ENCODE measurements at regions not wholly inside any gene's neighbourhood (a gene's known extent, or its start where the extent isn't known, plus 50 kb on each side); places are given as distances from the start of the nearest gene placed in this dataset.
"Not testable (repeated sequence)": the region's sequence is repeated elsewhere in the genome, so short reads cannot be mapped to it uniquely, and the experiment has no call there.

- no peak for DNase-seq
Measured at GRCh38 chr13:104571893-104572229, 1505.6 kb upstream of the SLC10A2 start.

DNA sequence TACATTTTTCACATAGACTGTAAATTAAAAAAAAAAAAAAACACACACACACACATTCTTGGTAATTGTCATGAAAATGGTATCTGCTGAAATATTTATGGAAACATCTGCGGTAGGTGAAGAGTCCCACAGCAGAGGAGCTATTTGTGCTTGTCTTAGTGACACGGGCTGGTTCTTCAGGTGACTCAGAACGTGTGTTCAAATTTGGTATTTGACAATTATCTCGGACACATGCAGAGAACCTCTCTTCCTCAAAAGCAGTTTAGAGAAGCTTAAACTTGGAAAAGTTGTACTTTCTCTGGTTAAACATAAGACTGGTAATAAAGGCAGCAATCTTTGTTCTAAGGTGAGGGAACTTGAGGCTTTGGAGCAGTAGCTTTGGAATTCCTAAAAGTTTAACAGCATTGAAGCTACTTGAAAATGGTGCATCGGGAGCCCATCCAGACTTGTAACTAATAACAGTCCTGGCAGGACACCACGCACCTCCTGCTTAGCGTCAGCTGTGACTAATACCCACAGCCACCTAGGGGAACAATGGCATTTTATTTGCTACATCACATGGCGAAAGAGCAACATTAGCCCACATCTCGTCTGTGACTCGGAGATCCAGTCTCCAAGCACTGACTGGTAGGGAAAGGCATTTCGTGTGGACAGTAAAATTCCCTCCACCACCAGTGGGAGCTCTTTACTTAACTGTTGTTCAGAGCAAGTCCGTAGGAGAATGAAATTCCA, 1505.1 kb upstream of the SLC10A2 start:
- DNase-seq, result no peak

DNA sequence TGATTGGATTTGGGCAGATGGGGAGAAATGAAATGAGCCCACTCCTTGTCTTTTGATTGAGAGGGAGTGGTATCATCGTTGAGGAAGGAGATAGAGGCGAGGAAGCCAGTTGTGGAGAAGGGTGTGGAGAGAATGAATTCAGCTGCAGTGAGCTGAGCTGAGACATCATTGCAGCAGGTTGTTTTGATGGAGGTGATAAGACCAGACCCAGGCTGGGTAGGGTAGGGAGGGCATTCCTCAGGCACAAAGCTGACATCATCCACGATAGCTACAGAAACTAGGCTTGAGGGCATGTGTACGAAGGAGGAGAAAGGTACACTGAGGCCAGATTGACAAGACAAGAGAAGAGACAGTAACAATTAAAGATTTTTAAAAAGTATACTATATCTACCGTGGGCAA, 1500.9 kb upstream of the SLC10A2 start:
- no peak for DNase-seq

- no peak for DNase-seq
Measured at GRCh38 chr13:104565888-104566287, 1499.7 kb upstream of the SLC10A2 start.

DNA sequence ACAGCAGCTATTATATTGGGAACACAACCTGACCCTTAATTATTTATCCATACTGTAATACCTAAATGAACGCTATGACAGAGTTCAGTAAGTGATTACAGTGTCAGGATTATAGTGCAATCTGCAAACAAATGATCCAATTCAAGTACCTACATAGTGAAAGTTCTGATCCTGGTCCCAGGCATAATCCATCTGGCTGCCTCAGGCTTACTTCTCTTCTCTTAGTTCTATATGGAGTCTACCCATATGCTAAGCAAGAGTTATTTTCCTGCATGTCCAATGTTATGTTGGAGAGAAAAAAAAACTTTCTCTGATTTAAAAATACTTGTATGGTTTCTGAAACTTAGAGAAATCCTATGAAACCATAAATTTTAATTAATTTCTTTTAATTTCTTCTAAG, 1487.7 kb upstream of the SLC10A2 start:
- DNase-seq, result no peak

DNA sequence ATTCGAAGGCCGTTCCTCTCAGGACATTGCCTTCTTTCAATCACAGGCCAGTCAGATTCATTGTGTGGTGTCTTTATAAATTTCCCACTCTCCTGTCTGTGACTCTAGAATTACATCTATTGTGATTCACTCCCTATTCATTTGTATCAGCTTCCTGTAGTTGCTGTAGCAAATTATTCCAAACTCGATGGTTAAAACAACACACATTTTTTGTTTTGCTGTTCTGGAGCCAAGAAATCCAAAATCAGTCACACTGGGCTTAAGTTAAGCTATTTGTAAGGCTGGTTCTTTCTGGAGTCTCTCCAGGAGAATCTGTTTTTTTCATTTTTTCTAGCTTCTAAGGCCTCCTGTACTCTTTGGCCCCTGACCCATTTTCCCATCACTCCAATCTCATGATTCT, 1487.0 kb upstream of the SLC10A2 start:
- no peak for DNase-seq

GRCh38 chr13:104534847-104535246, 1468.6 kb upstream of the SLC10A2 start:
- no peak for DNase-seq

DNA sequence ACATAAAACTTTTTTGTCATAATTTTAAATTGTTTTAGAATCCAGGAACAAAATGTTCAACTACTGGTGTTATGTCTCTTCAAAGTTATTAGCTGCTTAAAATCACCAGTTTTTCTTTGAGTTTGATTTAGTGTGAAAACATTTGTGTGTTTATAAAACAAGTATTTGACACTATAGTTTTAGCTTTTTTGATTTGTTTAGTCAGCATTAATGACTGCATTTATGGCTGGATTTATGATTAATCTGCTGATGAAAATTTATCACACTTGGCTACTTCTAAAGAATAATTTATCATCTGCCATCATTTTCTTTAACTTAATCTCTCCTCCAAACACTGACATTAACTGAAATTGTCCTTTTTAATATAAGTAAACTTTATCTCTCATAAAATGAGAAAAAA, 1465.9 kb upstream of the SLC10A2 start:
- DNase-seq, result no peak

GRCh38 chr13:104530741-104531140, 1464.5 kb upstream of the SLC10A2 start:
- no peak for DNase-seq

DNA sequence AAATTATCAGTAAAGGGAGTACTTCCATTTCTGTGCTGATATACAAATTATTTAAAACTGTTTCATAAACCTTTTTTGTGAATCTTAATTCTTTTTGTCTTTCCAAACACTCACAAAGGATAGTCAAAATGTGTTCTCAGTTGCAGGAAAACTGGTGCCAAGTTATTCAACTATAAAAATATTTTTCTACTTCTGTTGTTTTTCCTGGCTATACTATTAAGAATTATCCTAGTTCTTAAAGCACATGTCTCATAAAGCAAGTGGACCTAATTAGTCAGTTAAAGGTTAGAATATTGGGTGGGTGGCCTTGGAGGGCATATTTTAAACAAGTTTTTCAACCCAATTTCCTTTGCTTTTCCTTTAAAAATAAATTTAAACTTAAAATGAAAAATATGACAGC, 1460.3 kb upstream of the SLC10A2 start:
- no peak for DNase-seq

DNA sequence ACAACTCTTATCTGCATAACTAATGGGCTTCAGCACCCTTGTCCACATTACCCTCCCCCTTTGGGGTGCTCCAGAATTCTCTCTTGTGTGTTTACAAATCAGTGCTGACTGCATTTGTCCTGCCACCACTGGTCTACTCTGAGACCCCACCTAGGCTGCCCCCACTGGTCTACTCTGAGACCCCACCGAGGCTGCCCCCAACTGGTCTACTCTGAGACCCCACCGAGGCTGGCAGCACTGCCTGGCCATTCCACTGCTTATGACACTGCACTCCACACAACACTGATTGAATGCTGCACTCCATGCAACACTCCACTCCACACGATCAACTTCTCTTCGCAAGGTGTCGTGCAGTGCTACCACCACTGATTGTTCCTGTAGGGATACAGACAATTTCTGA, 1459.2 kb upstream of the SLC10A2 start:
- DNase-seq, result no peak

GRCh38 chr13:104522235-104523072, 1456.2 kb upstream of the SLC10A2 start:
- DNase-seq, result no peak

GRCh38 chr13:104510422-104510821, 1444.2 kb upstream of the SLC10A2 start:
- DNase-seq, result no peak

GRCh38 chr13:104493502-104493901, 1427.3 kb upstream of the SLC10A2 start:
- DNase-seq, result not testable (repeated sequence)

GRCh38 chr13:104491916-104492315, 1425.7 kb upstream of the SLC10A2 start:
- DNase-seq, result no peak

GRCh38 chr13:104487006-104487405, 1420.8 kb upstream of the SLC10A2 start:
- no peak for DNase-seq

- DNase-seq, result no peak
Measured at GRCh38 chr13:104485571-104485970, 1419.4 kb upstream of the SLC10A2 start.

- DNase-seq, result no peak
Measured at GRCh38 chr13:104483631-104484030, 1417.4 kb upstream of the SLC10A2 start.

DNA sequence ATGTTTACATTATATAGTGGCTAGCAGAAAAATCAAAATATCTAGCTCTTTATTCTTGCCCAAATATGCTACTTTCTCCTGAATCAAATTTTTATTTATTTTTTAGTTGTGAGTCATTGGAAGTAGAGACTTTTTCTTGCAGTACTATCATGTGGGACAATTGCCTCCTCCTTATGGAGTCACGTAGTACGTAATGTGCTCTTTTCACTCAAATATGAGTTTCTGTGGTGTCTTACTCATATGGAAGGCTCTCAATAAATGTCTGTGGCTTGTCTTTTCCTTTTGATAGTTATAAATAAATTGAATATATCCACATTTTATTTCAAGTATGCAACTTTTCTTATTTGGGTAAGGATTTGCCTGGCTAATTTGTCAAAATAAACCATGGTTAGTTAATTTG, 1411.0 kb upstream of the SLC10A2 start:
- DNase-seq, result no peak

- no peak for DNase-seq
Measured at GRCh38 chr13:104473936-104474335, 1407.7 kb upstream of the SLC10A2 start.

GRCh38 chr13:104466016-104466415, 1399.8 kb upstream of the SLC10A2 start:
- no peak for DNase-seq

DNA sequence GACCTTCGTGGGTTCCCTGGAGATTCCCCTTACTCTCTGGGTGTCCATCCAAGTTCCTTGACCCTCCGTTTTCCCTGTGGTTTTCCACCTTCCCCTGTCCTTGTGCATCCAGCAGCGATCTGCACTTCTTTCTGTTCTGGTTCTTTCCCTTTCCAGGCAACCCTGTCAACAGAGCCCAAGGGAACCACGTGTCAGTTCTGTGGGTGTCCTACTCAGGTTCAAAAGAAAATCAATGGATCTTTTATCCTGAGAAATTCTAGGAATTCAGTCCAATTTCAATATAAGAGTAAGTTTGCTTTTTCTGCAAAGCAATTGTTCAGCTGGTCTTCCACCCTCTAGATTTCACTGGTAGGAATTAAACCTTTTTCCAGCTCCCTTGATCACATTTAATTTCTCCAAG, 1394.8 kb upstream of the SLC10A2 start:
- DNase-seq, result no peak

DNA sequence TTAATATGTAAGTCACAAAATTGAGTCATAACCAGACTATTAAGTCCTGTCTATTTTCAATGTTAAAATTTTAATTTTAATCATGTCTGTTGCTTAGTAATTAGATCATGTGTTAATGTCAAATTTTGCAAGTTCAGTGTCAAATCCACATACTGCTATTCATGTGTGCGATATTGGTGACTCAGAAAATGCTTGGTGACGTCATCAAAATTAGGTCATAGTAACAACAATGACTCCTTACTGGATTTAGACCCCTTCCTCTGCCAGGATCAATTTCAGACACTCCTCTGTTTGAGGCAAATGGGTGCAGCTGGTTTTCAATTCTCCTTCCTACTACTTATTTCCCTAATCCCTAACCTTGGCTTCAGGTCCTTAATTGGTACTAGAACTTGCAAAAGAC, 1394.3 kb upstream of the SLC10A2 start:
- DNase-seq, result no peak

DNA sequence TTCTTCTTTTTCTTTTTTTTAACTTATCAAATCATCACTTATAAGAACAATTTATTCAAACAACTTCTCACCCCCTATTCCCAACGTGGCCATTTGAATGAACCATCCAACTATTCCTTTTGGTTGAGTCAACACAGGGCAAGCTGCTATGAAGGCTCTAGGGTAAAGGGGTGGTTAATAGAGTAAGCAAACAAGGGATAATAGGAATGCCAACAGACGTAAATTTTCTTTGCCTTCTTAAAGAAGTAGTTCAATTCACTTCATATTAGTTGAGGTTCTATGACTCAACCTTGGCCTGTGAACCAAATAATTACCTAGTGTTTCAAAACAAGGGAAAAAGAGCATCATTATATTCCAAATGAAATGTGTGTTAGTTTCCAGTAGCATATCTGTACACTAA, 1383.8 kb upstream of the SLC10A2 start:
- no peak for DNase-seq

GRCh38 chr13:104447348-104447747, 1381.1 kb upstream of the SLC10A2 start:
- DNase-seq, result no peak

Data from activated gamma-delta T cell (primary cell).